Karpas-422 (cell line): ENCODE measurements at regions not wholly inside any gene's neighbourhood (a gene's known extent, or its start where the extent isn't known, plus 50 kb on each side); places are given as distances from the start of the nearest gene placed in this dataset.

Source experiments
- DNase-seq: peaks from one replicate; pipeline ENCODE4 v3.0.0-alpha.2; 2015
- H2AFZ ChIP-seq: fragments of 200-600 bp; sonication (generic); 2 replicates; pipeline ENCODE4 v1.6.1; 2014; ENCODE audit warnings: antibody characterized with exemption, low read length, mixed read lengths
- H3K27ac ChIP-seq: fragments of 200-600 bp; sonication (generic); 2 replicates; pipeline ENCODE4 v1.5.1; 2014; ENCODE audit warnings: mild to moderate bottlenecking, low read length, moderate library complexity
- H3K27me3 ChIP-seq: fragments of 200-600 bp; sonication (generic); 2 replicates; pipeline ENCODE4 v1.6.1; 2014; ENCODE audit warnings: low read length, mixed read lengths
- H3K36me3 ChIP-seq: fragments of 200-600 bp; sonication (generic); 2 replicates; pipeline ENCODE4 v1.6.1; 2014; ENCODE audit warnings: low read length, mixed read lengths; ENCODE audit not compliant: insufficient read depth
- H3K4me1 ChIP-seq: fragments of 200-600 bp; sonication (generic); 2 replicates; pipeline ENCODE4 v1.6.1; 2014; ENCODE audit warnings: mild to moderate bottlenecking, low read length, mixed read lengths
- H3K4me2 ChIP-seq: fragments of 200-600 bp; sonication (generic); 2 replicates; pipeline ENCODE4 v1.6.1; 2014; ENCODE audit warnings: low read length, low read depth, mild to moderate bottlenecking; ENCODE audit not compliant: poor library complexity, severe bottlenecking
- H3K4me3 ChIP-seq: fragments of 200-600 bp; sonication (generic); 2 replicates; pipeline ENCODE4 v1.5.1; 2014; ENCODE audit warnings: mild to moderate bottlenecking, antibody characterized with exemption, low read length, mixed read lengths
- H3K79me2 ChIP-seq: fragments of 200-600 bp; sonication (generic); 2 replicates; pipeline ENCODE4 v1.6.1; 2014; ENCODE audit warnings: mild to moderate bottlenecking, low read length, mixed read lengths
- H3K9ac ChIP-seq: fragments of 200-600 bp; sonication (generic); 2 replicates; pipeline ENCODE4 v1.6.0; 2014; ENCODE audit warnings: low read length
- H3K9me2 ChIP-seq: fragments of 200-600 bp; sonication (generic), shearing (Covaris generic); replicated peaks from 2 replicates; pipeline ENCODE4 v1.6.0; 2014; ENCODE audit warnings: mild to moderate bottlenecking, low read length, moderate library complexity; ENCODE audit not compliant: insufficient read depth
- H3K9me3 ChIP-seq: fragments of 300-700, 200-600 bp; sonication (generic); 2 replicates; pipeline ENCODE4 v1.6.1; 2014; ENCODE audit warnings: low read length, mixed read lengths
- H4K20me1 ChIP-seq: fragments of 200-600 bp; sonication (generic); 2 replicates; pipeline ENCODE4 v1.6.1; 2014; ENCODE audit warnings: mild to moderate bottlenecking, antibody characterized with exemption, low read length, low read depth; ENCODE audit not compliant: insufficient read depth

GRCh38 chr6:163776906-163777686 lies 362.6 kb downstream of the QKI start:
- Histone ChIP-seq H3K27ac (no peak overlapping the region), H3K27me3 (no peaks in the 10 kb centered on the region), H3K4me3 (no peak overlapping the region), H3K9me3 (peaks cover 8% of the 10 kb centered on the region), H4K20me1 (no peaks in the 10 kb centered on the region), H3K9me2 (no peaks in the 10 kb centered on the region), H2AFZ (no peak overlapping the region), H3K79me2 (no peaks in the 10 kb centered on the region), H3K36me3 (no peaks in the 10 kb centered on the region), H3K4me1 (no peaks in the 10 kb centered on the region), H3K4me2 (no peak overlapping the region), H3K9ac (no peak overlapping the region)
- no peak for DNase-seq

GRCh38 chr6:163776196-163776905 lies 361.8 kb downstream of the QKI start:
- Histone ChIP-seq H3K9ac (no peak overlapping the region), H3K4me2 (no peak overlapping the region)

GRCh38 chr6:163775313-163775712 lies 360.8 kb downstream of the QKI start:
- no peak overlapping the region for H3K4me3 ChIP-seq
- H2AFZ ChIP-seq: no peak overlapping the region
- H3K4me1 ChIP-seq: no peaks in the 10 kb centered on the region
- H3K9ac ChIP-seq: no peak overlapping the region
- no peaks in the 10 kb centered on the region for H3K79me2 ChIP-seq
- no peak overlapping the region for H3K4me2 ChIP-seq
- H3K27ac ChIP-seq: no peak overlapping the region
- no peaks in the 10 kb centered on the region for H3K27me3 ChIP-seq
- H3K9me2 ChIP-seq: no peaks in the 10 kb centered on the region
- peaks cover 5% of the 10 kb centered on the region for H3K9me3 ChIP-seq
- no peaks in the 10 kb centered on the region for H3K36me3 ChIP-seq
- no peak for DNase-seq
- no peaks in the 10 kb centered on the region for H4K20me1 ChIP-seq

More at GRCh38 chr6:163776196-163776905, 361.8 kb downstream of the QKI start:
- Histone ChIP-seq H3K9me3 (peaks cover 8% of the 10 kb centered on the region), H3K9me2 (no peaks in the 10 kb centered on the region), H3K4me3 (no peak overlapping the region), H3K79me2 (no peaks in the 10 kb centered on the region), H3K36me3 (no peaks in the 10 kb centered on the region), H3K27me3 (no peaks in the 10 kb centered on the region), H2AFZ (no peak overlapping the region), H4K20me1 (no peaks in the 10 kb centered on the region), H3K4me1 (no peaks in the 10 kb centered on the region), H3K27ac (no peak overlapping the region)
- no peak for DNase-seq

- no peaks in the 10 kb centered on the region for H4K20me1 ChIP-seq
- peaks cover 5% of the 10 kb centered on the region; the same call in 1 of the 2 replicates for H3K9me3 ChIP-seq
- no peak for DNase-seq
- H3K9ac ChIP-seq: no peak overlapping the region
- no peak overlapping the region for H2AFZ ChIP-seq
- no peaks in the 10 kb centered on the region for H3K4me1 ChIP-seq
- H3K36me3 ChIP-seq: no peaks in the 10 kb centered on the region
- no peaks in the 10 kb centered on the region for H3K79me2 ChIP-seq
- no peaks in the 10 kb centered on the region for H3K9me2 ChIP-seq
- H3K4me3 ChIP-seq: no peak overlapping the region
- H3K27ac ChIP-seq: no peak overlapping the region
- H3K27me3 ChIP-seq: no peaks in the 10 kb centered on the region
- H3K4me2 ChIP-seq: no peak overlapping the region
These were observed 360.0 kb downstream of the QKI start for GRCh38 chr6:163774485-163774884.

GRCh38 chr6:163773646-163774045 lies 359.1 kb downstream of the QKI start:
- Histone ChIP-seq H3K4me2 (no peak overlapping the region), H3K4me3 (no peak overlapping the region), H3K27me3 (no peaks in the 10 kb centered on the region), H3K79me2 (no peaks in the 10 kb centered on the region), H3K36me3 (no peaks in the 10 kb centered on the region), H2AFZ (no peak overlapping the region), H3K9ac (no peak overlapping the region), H3K27ac (no peak overlapping the region), H4K20me1 (no peaks in the 10 kb centered on the region), H3K9me3 (peaks cover 7% of the 10 kb centered on the region; the same call in 1 of the 2 replicates), H3K9me2 (no peaks in the 10 kb centered on the region), H3K4me1 (no peaks in the 10 kb centered on the region)
- DNase-seq: no peak

DNA sequence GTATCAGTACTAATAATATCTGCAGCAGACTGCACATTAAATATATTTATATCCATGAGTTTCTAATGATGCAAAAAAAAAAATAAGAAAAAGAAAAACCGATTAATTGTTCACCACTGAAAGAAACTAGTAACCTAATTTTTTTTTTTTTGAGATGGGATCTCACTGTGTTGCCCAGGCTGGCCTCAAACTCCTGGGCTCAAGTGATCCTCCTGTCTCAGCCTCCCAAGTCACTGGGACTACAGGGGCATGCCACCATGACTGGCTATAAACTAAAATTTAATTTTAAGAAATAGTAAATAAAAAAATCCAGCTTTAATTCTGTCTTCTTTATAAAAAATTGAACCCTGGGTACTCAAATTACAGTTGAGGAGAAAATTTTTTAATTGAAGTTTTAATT lies 358.2 kb downstream of the QKI start:
- H3K79me2 ChIP-seq: no peaks in the 10 kb centered on the region
- DNase-seq: no peak
- peaks cover 7% of the 10 kb centered on the region; the same call in 1 of the 2 replicates for H3K9me3 ChIP-seq
- H3K4me3 ChIP-seq: no peak overlapping the region
- no peak overlapping the region for H3K9ac ChIP-seq
- no peaks in the 10 kb centered on the region for H3K4me1 ChIP-seq
- H3K36me3 ChIP-seq: no peaks in the 10 kb centered on the region
- no peaks in the 10 kb centered on the region for H3K27me3 ChIP-seq
- H2AFZ ChIP-seq: no peak overlapping the region
- no peak overlapping the region for H3K27ac ChIP-seq
- no peaks in the 10 kb centered on the region for H4K20me1 ChIP-seq
- no peaks in the 10 kb centered on the region for H3K9me2 ChIP-seq
- no peak overlapping the region for H3K4me2 ChIP-seq

DNA sequence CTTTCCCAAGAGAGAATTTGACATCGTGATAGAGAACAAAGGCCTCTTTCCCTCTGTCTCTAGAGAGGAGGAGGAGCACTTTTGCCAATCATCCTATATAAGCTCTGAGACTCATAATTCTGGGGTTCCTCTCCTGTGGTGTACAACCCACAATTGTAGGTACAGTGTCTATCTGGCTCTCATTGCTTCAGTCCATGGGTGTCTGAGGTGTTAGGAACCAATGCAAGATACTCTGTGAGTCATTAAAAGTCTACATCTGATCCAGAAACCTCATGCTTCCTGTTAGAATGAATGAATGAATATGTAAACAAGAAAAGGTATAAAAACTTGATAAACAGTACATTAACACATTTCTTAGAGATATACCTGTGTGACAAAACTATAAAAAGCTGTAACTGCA lies 356.7 kb downstream of the QKI start:
- no peaks in the 10 kb centered on the region for H3K27me3 ChIP-seq
- no peaks in the 10 kb centered on the region for H4K20me1 ChIP-seq
- H3K36me3 ChIP-seq: no peaks in the 10 kb centered on the region
- DNase-seq: no peak
- no peaks in the 10 kb centered on the region for H3K9me2 ChIP-seq
- peaks cover 7% of the 10 kb centered on the region; the same call in 1 of the 2 replicates for H3K9me3 ChIP-seq
- H3K9ac ChIP-seq: no peak overlapping the region
- H3K4me1 ChIP-seq: no peaks in the 10 kb centered on the region
- no peak overlapping the region for H3K27ac ChIP-seq
- no peak overlapping the region for H2AFZ ChIP-seq
- H3K4me3 ChIP-seq: no peak overlapping the region
- no peaks in the 10 kb centered on the region for H3K79me2 ChIP-seq
- no peak overlapping the region for H3K4me2 ChIP-seq

GRCh38 chr6:163768905-163769304 lies 354.4 kb downstream of the QKI start:
- Histone ChIP-seq H3K4me2 (no peak overlapping the region), H4K20me1 (no peaks in the 10 kb centered on the region), H3K9ac (no peak overlapping the region), H3K27ac (no peak overlapping the region), H3K4me3 (no peak overlapping the region), H3K4me1 (no peaks in the 10 kb centered on the region), H3K27me3 (no peaks in the 10 kb centered on the region), H3K9me3 (peaks cover 5% of the 10 kb centered on the region; the same call in 1 of the 2 replicates), H2AFZ (no peak overlapping the region), H3K9me2 (no peaks in the 10 kb centered on the region), H3K79me2 (no peaks in the 10 kb centered on the region), H3K36me3 (no peaks in the 10 kb centered on the region)
- no peak for DNase-seq
